ENCODE measurements at regions not wholly inside any gene's neighbourhood (a gene's known extent, or its start where the extent isn't known, plus 50 kb on each side); places are given as distances from the start of the nearest gene placed in this dataset.

DNA sequence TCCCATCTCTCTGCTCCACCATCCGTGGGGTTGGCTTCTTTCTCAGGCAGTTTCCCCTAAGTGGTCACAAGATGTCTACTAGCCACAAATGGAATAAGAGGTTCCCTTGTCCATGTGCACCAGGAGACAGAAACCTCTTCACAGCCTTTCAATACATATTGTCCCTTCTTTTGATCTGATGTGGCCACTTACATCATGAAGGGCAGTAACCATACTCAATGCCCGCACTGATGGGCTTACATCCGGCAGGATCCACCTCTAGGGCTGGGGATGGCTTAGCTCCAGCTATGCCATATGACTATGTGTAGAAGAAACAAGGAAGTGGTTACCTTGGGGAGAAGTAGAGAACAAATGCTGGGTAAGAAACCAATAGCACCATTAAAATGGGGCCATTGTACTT, 64.4 kb downstream of the PLEKHG1 start:
- TF ChIP-seq POLR2AphosphoS5 (IDR thresholded peaks at IDR 0.05) (no peak), POLR2A (IDR thresholded peaks at IDR 0.05) (no peak)
- TF ChIP-seq, protein P1, sequence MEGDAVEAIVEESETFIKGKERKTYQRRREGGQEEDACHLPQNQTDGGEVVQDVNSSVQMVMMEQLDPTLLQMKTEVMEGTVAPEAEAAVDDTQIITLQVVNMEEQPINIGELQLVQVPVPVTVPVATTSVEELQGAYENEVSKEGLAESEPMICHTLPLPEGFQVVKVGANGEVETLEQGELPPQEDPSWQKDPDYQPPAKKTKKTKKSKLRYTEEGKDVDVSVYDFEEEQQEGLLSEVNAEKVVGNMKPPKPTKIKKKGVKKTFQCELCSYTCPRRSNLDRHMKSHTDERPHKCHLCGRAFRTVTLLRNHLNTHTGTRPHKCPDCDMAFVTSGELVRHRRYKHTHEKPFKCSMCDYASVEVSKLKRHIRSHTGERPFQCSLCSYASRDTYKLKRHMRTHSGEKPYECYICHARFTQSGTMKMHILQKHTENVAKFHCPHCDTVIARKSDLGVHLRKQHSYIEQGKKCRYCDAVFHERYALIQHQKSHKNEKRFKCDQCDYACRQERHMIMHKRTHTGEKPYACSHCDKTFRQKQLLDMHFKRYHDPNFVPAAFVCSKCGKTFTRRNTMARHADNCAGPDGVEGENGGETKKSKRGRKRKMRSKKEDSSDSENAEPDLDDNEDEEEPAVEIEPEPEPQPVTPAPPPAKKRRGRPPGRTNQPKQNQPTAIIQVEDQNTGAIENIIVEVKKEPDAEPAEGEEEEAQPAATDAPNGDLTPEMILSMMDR (IDR thresholded peaks at IDR 0.05): no peak
